ENCODE measurements at regions not wholly inside any gene's neighbourhood (a gene's known extent, or its start where the extent isn't known, plus 50 kb on each side); places are given as distances from the start of the nearest gene placed in this dataset.
"Not testable (repeated sequence)": the region's sequence is repeated elsewhere in the genome, so short reads cannot be mapped to it uniquely, and the experiment has no call there.

GRCh38 chr3:34862456-34862855 lies 776.9 kb upstream of the ARPP21 start:
- no peak for DNase-seq

- DNase-seq, result no peak
These were observed 775.8 kb upstream of the ARPP21 start for GRCh38 chr3:34863485-34863884.

- DNase-seq, result no peak
These were observed 775.3 kb upstream of the ARPP21 start for GRCh38 chr3:34864011-34864410.

GRCh38 chr3:34865346-34865745 lies 774.0 kb upstream of the ARPP21 start:
- no peak for DNase-seq

- no peak for DNase-seq
These were observed 770.4 kb upstream of the ARPP21 start for GRCh38 chr3:34868935-34869334.

GRCh38 chr3:34869696-34870095 lies 769.6 kb upstream of the ARPP21 start:
- no peak for DNase-seq

DNA sequence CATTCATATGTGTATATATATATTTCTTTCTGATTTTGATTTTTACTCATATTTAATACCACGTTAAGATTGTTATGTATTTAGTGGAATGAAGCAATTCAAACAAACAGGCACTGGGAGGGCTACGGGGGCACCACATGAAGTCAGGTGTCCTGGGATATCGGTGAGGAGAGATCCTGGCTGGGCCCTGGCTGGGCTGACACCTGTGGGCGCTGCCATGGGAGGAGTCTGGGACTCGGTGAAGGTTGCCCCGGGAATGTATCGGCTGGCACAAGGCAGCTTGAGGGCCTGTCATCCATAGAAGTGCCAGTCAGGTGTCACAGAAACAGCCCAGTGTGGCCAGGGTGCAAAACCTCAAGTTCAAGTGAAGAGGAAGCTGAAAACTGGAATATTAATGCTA lies 766.9 kb upstream of the ARPP21 start:
- no peak for DNase-seq

- no peak for DNase-seq
These were observed 762.3 kb upstream of the ARPP21 start for GRCh38 chr3:34876997-34877396.

GRCh38 chr3:34878488-34878887 lies 760.8 kb upstream of the ARPP21 start:
- DNase-seq, result no peak

DNA sequence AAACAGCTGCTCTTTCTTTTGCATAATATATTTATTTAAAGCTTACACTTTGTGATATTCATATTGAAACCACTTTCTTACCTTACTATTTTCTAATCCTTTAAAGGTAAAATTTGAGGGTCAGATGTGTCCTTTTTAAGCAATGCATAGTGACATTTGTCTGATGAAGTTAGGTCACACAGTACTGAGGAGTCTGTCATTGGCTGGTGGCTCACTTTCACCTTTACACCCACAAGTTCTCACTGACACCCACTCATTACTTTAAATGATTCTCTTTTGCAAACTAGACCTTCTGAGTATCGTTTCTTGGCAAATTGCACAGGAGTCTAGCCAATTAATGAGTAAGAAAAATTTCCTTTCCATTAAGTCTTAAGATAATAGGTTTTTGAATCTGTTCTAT lies 758.3 kb upstream of the ARPP21 start:
- no peak for DNase-seq

DNA sequence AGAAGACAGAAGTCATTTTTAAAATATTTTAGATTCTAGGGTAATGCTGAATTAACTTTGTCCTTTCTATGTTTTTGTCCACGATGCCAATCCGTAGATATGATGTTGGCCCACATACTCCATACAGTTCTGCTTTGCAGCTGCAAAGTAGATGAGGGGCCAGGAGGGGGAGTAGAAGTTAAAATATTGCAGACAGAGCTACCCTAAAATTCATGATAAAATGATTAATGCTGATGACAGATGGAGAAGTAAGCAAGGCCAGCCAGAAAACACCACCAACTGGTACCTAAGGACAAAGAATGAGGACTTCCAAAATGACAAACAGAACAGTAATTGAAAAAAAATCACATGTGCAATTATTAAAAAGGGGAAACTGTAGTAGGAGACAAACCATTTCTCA lies 756.6 kb upstream of the ARPP21 start:
- DNase-seq, result no peak

- DNase-seq, result no peak
These were observed 755.3 kb upstream of the ARPP21 start for GRCh38 chr3:34884007-34884406.

GRCh38 chr3:34886443-34886842 lies 752.9 kb upstream of the ARPP21 start:
- DNase-seq, result no peak

DNA sequence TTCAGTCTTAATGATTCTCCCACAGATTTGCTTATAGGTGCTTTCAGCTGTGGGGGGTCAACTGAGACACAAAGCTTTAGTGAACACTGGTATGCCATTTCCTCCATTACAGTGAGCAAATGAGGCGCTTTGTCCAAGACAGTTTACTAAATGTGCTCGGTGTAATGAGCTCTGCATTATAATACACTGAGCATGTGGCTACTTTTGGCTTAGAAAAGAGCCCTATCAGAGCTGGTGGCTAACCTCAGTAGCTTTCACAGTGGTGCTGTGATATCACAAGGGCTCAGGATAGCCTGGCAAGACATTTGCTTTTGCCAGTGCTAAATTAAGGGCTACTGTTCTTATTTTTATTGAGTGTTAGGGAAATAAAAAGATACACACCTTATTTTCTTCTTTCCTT lies 749.7 kb upstream of the ARPP21 start:
- DNase-seq, result no peak

DNA sequence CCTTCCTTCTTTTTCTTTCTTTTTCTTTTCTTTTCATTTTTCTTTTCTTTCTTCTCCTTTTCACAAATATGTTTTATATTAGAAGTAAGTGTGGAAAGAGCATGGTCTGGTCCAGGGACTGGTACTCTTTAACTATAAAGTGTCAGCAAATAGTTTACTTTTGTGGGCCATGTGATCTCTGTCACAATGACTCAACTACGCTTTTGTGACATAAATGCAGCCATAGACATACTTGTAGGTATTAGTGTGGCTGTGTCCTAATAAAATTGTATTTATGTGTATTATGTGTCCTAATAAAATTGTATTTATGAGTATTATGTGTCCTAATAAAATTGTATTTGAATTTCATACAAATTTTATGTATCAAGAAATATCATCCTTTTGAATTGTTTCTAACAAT lies 749.1 kb upstream of the ARPP21 start:
- DNase-seq, result no peak

GRCh38 chr3:34891941-34892340 lies 747.4 kb upstream of the ARPP21 start:
- no peak for DNase-seq

- DNase-seq, result no peak
These were observed 743.5 kb upstream of the ARPP21 start for GRCh38 chr3:34895841-34896240.

DNA sequence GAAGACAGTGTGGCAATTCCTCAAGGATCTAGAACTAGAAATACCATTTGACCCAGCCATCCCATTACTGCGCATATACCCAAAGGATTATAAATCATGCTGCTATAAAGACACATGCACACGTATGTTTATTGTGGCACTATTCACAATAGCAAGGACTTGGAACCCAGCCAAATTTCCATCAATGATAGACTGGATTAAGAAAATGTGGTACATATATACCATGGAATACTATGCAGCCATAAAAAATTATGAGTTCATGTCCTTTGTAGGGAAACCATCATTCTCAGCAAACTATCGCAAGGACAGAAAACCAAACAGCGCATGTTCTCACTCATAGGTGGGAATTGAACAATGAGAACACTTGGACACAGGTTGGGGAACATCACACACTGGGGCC lies 729.6 kb upstream of the ARPP21 start:
- not testable (repeated sequence) for DNase-seq

- no peak for DNase-seq
These were observed 720.3 kb upstream of the ARPP21 start for GRCh38 chr3:34919025-34919424.

DNA sequence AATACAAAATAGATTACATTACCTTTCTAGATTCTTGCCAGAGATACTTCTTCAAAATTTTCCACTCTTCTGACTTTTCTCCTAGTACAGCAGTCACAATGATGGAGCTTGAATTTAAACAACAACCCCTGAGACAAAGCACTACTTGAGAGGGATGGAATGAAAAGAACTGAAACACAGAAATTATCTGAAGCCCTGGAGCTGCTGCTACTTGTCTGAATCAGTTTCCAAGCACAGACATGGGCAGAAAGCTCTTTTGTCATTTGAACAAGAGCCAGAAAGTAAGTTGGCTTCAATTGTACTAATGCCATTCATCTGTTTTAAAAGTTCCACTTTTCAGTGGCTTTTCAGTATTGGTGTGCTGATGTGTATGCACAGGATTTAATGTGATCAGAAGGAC lies 718.5 kb upstream of the ARPP21 start:
- no peak for DNase-seq

GRCh38 chr3:34924961-34925360 lies 714.4 kb upstream of the ARPP21 start:
- no peak for DNase-seq

- no peak for DNase-seq
These were observed 713.5 kb upstream of the ARPP21 start for GRCh38 chr3:34925851-34926250.

GRCh38 chr3:34929036-34929435 lies 710.3 kb upstream of the ARPP21 start:
- no peak for DNase-seq

- DNase-seq, result no peak
These were observed 704.7 kb upstream of the ARPP21 start for GRCh38 chr3:34934660-34935059.

GRCh38 chr3:34938784-34939183 lies 700.5 kb upstream of the ARPP21 start:
- DNase-seq, result no peak
